ENCODE measurements at regions not wholly inside any gene's neighbourhood (a gene's known extent, or its start where the extent isn't known, plus 50 kb on each side); places are given as distances from the start of the nearest gene placed in this dataset.

- no peak for TF ChIP-seq KDM4A (IDR thresholded peaks at IDR 0.05; ENCODE audit: low read depth, low read length, severe bottlenecking)
These were observed 866.5 kb upstream of the VRK2 start (continued) for GRCh38 chr2:57180042-57180567.

- FAIRE-seq (no peak), DNase-seq (ENCODE audit: low read depth in 1 of 2, low spot score in 2 of 2) (no peak)
- H3K14ac ChIP-seq (ENCODE audit: insufficient read length), result no peak overlapping the region
- no peak overlapping the region for H3K4ac ChIP-seq (replicated peaks; ENCODE audit: insufficient read length, low read depth, low read length)
- H4K8ac ChIP-seq (ENCODE audit: extremely low read depth, insufficient read depth, low read length), result no peak overlapping the region
- no peak overlapping the region for H2BK15ac ChIP-seq (ENCODE audit: low read length)
- no peak for TF ChIP-seq USF2 (IDR thresholded peaks at IDR 0.05; ENCODE audit: low read length)
- no peak for TF ChIP-seq KDM5A (IDR thresholded peaks at IDR 0.05; ENCODE audit: low read length)
- TF ChIP-seq TAF7 (optimal IDR thresholded peaks at IDR 0.05; ENCODE audit: borderline replicate concordance, low read depth, low read length), result no peak
- no peak for TF ChIP-seq ATF3 (IDR thresholded peaks at IDR 0.05; ENCODE audit: insufficient read depth, low read depth, low read length)
- TF ChIP-seq PHF8 (conservative IDR thresholded peaks at IDR 0.05; ENCODE audit: low read depth, low read length), result no peak
- TF ChIP-seq CEBPB (IDR thresholded peaks at IDR 0.05; ENCODE audit: low read depth, low read length), result no peak
- no peak for TF ChIP-seq POLR2AphosphoS5 (IDR thresholded peaks at IDR 0.05; ENCODE audit: low read depth, low read length)
- no peak overlapping the region for H3K9ac ChIP-seq (replicated peaks in 1 of 4; ENCODE audit: extremely low read depth in 1 of 4, low read depth in 3 of 4, low read length in 3 of 4)
- no peak overlapping the region for H3K27ac ChIP-seq (ENCODE audit: low read depth, low read length)
- H2AK5ac ChIP-seq (ENCODE audit: low read depth, low read length), result no peak overlapping the region
- H3K79me1 ChIP-seq (ENCODE audit: low read depth, low read length), result no peaks in the 10 kb centered on the region
- H3K56ac ChIP-seq (replicated peaks; ENCODE audit: insufficient read length, low read depth, low read length), result no peak overlapping the region
- no peak overlapping the region for H4K5ac ChIP-seq (ENCODE audit: insufficient read length, low read depth, low read length)
- no peak overlapping the region for H2BK12ac ChIP-seq (ENCODE audit: low read depth, low read length)
- H3K18ac ChIP-seq (ENCODE audit: extremely low read depth, low read length), result no peak overlapping the region
- H2BK120ac ChIP-seq (replicated peaks; ENCODE audit: low read depth, low read length), result no peak overlapping the region
- no peak overlapping the region for H3K4me2 ChIP-seq (ENCODE audit: insufficient read depth in 1 of 2, low read depth in 2 of 2, low read length in 2 of 2)
- peaks cover 0 to 6% (median 0%) of the 10 kb centered on the region in 4 experiments; a peak in 1 of 7 replicates for H3K4me1 ChIP-seq (replicated peaks in 1 of 4; ENCODE audit: control insufficient read depth in 3 of 4, insufficient read depth in 4 of 4, low read length in 3 of 4)
- H3K9me3 ChIP-seq (ENCODE audit: insufficient read depth in 2 of 2, low read depth in 1 of 2, low read length in 1 of 2), result no peaks in the 10 kb centered on the region
- H2BK5ac ChIP-seq (ENCODE audit: low read depth, low read length), result no peak overlapping the region
- H4K91ac ChIP-seq (replicated peaks; ENCODE audit: insufficient read length, low read length), result no peak overlapping the region
- no peak overlapping the region for H2AFZ ChIP-seq (ENCODE audit: low read length)
- no peaks in the 10 kb centered on the region for H3K27me3 ChIP-seq (replicated peaks in 1 of 4; ENCODE audit: control insufficient read depth in 3 of 4, extremely low read depth in 1 of 4, insufficient read depth in 3 of 4, low read length in 3 of 4)
- ChIA-PET POLR2A (ENCODE audit: partially characterized antibody) (no interaction called here), CTCF (ENCODE audit: partially characterized antibody) (no interaction called here)
- H3K23me2 ChIP-seq (ENCODE audit: low read depth, low read length), result no peaks in the 10 kb centered on the region
- no peaks in the 10 kb centered on the region for H4K20me1 ChIP-seq (replicated peaks in 1 of 2; ENCODE audit: control insufficient read depth in 1 of 2, insufficient read depth in 2 of 2, low read length in 2 of 2)
- no peaks in the 10 kb centered on the region for H3K79me2 ChIP-seq (ENCODE audit: control insufficient read depth in 1 of 2, insufficient read depth in 2 of 2, low read length in 2 of 2)
- H2BK20ac ChIP-seq (ENCODE audit: low read length), result no peak overlapping the region
- H3K4me3 ChIP-seq (ENCODE audit: extremely low read depth in 1 of 4, insufficient read depth in 2 of 4, low read depth in 3 of 4, low read length in 4 of 4), result no peak overlapping the region
- no peak overlapping the region for H3K23ac ChIP-seq (ENCODE audit: insufficient read length)
- no peaks in the 10 kb centered on the region for H3K36me3 ChIP-seq (ENCODE audit: control insufficient read depth in 2 of 4, insufficient read depth in 4 of 4, low read length in 3 of 4)
These were observed 865.9 kb upstream of the VRK2 start for GRCh38 chr2:57180678-57181077.

Data from H1 (cell line).